Loucy (cell line): ENCODE measurements at regions not wholly inside any gene's neighbourhood (a gene's known extent, or its start where the extent isn't known, plus 50 kb on each side); places are given as distances from the start of the nearest gene placed in this dataset.

Experiments used
- CTCF ChIP-seq: fragments of 200-600 bp; sonication (generic); conservative IDR thresholded peaks from 2 replicates; pipeline ENCODE4 v1.5.1; 2014; ENCODE audit warnings: mild to moderate bottlenecking, antibody characterized with exemption, low read length
- EZH2phosphoT487 ChIP-seq: fragments of 200-600 bp; IDR thresholded peaks from 2 replicates; pipeline ENCODE4 v1.6.1; 2018; ENCODE audit warnings: antibody characterized with exemption, mild to moderate bottlenecking, moderate library complexity, borderline replicate concordance

GRCh38 chr12:92337128-92337527, 191.5 kb upstream of the BTG1 start:
- TF ChIP-seq CTCF (no peak), EZH2phosphoT487 (no peak)
